GM19238 (cell line): ENCODE measurements at regions not wholly inside any gene's neighbourhood (a gene's known extent, or its start where the extent isn't known, plus 50 kb on each side); places are given as distances from the start of the nearest gene placed in this dataset.

Experiments used
- DNase-seq: peaks from one replicate; pipeline ENCODE4 v3.0.0; 2011; ENCODE audit warnings: low spot score; ENCODE audit not compliant: insufficient read length

GRCh38 chr1:97996880-97997279 is 76.0 kb upstream of the DPYD start:
- no peak for DNase-seq

GRCh38 chr1:97989094-97989680 is 68.4 kb upstream of the DPYD start:
- no peak for DNase-seq

- DNase-seq, result no peak
These were observed 65.5 kb upstream of the DPYD start for GRCh38 chr1:97986041-97987005.

- DNase-seq, result no peak
These were observed 62.3 kb upstream of the DPYD start for GRCh38 chr1:97983126-97983525.

GRCh38 chr1:97980530-97980929 is 59.7 kb upstream of the DPYD start:
- no peak for DNase-seq

- no peak for DNase-seq
These were observed 56.0 kb upstream of the DPYD start for GRCh38 chr1:97976801-97977200.
